ENCODE measurements at regions not wholly inside any gene's neighbourhood (a gene's known extent, or its start where the extent isn't known, plus 50 kb on each side); places are given as distances from the start of the nearest gene placed in this dataset.
A peak's percentile ranks its signal among the peaks of the same experiment; 100 is the strongest.

GRCh38 chr2:176664478-176664877, 395.2 kb downstream of the MTX2 start:
- no peak overlapping the region for H3K4me3 ChIP-seq
- H3K9me3 ChIP-seq: no peaks in the 10 kb centered on the region
- TF ChIP-seq, protein P1, sequence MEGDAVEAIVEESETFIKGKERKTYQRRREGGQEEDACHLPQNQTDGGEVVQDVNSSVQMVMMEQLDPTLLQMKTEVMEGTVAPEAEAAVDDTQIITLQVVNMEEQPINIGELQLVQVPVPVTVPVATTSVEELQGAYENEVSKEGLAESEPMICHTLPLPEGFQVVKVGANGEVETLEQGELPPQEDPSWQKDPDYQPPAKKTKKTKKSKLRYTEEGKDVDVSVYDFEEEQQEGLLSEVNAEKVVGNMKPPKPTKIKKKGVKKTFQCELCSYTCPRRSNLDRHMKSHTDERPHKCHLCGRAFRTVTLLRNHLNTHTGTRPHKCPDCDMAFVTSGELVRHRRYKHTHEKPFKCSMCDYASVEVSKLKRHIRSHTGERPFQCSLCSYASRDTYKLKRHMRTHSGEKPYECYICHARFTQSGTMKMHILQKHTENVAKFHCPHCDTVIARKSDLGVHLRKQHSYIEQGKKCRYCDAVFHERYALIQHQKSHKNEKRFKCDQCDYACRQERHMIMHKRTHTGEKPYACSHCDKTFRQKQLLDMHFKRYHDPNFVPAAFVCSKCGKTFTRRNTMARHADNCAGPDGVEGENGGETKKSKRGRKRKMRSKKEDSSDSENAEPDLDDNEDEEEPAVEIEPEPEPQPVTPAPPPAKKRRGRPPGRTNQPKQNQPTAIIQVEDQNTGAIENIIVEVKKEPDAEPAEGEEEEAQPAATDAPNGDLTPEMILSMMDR (IDR thresholded peaks at IDR 0.05): no peak
- no peak for TF ChIP-seq POLR2A (IDR thresholded peaks at IDR 0.05)
- no peaks in the 10 kb centered on the region for H3K27me3 ChIP-seq
- no peak overlapping the region for H3K27ac ChIP-seq
- intact Hi-C loops (cut with DNase I; ENCODE audit: low total_unique reads): no loop called here
- DNase-seq: no peak
- 84 to 88% methylated on average over 4 of the region's 4 CpGs for WGBS, 2 donors
- H3K4me1 ChIP-seq: peaks cover 10% of the 10 kb centered on the region
- no peaks in the 10 kb centered on the region for H3K36me3 ChIP-seq (ENCODE audit: low read depth, missing control alignments)

DNA sequence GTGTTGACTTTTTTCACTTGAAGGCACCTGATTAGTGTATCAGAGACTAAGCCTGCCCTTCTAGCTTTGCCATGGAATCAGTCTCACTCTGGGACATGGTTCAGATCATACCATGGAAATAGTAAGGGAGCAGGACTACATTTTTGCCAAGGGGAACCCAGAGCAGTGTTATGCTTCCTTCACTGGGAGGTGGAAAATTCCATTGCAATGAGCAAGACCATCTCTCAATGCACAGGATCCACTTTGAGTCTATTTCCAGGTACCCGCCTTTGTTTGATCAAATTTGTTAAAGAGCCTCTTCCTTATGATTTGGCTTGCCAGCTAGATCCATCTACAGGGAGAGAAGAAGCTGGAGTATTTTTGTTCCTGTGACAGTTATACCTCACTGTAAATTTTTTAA, 395.8 kb downstream of the MTX2 start:
- 94 to 100% methylated on average over 1 of the region's 1 CpG for WGBS, 2 donors
- Histone ChIP-seq H3K27me3 (no peaks in the 10 kb centered on the region), H3K4me3 (no peak overlapping the region), H3K36me3 (ENCODE audit: low read depth, missing control alignments) (no peaks in the 10 kb centered on the region), H3K4me1 (peaks cover 12% of the 10 kb centered on the region), H3K9me3 (no peaks in the 10 kb centered on the region), H3K27ac (no peak overlapping the region)
- no peak for DNase-seq
- TF ChIP-seq, protein P1 (IDR thresholded peaks at IDR 0.05): no peak
- TF ChIP-seq POLR2A (IDR thresholded peaks at IDR 0.05): no peak
- intact Hi-C loops (cut with DNase I; ENCODE audit: low total_unique reads): no loop called here

- H3K9me3 ChIP-seq: no peaks in the 10 kb centered on the region
- no peaks in the 10 kb centered on the region for H3K27me3 ChIP-seq
- H3K4me1 ChIP-seq: peaks cover 17% of the 10 kb centered on the region
- DNase-seq: no peak
- H3K4me3 ChIP-seq: no peak overlapping the region
- peak overlapping the region in 1 of 2 donors; percentile 1 for H3K27ac ChIP-seq
- TF ChIP-seq, protein P1 (IDR thresholded peaks at IDR 0.05): no peak
- TF ChIP-seq POLR2A (IDR thresholded peaks at IDR 0.05): no peak
- no peaks in the 10 kb centered on the region for H3K36me3 ChIP-seq (ENCODE audit: low read depth, missing control alignments)
- intact Hi-C loops (cut with DNase I; ENCODE audit: low total_unique reads): no loop called here
These were observed 399.7 kb downstream of the MTX2 start for GRCh38 chr2:176668912-176669311.

- Histone ChIP-seq H3K27me3 (no peaks in the 10 kb centered on the region), H3K4me3 (no peak overlapping the region), H3K36me3 (ENCODE audit: low read depth, missing control alignments) (no peaks in the 10 kb centered on the region), H3K9me3 (no peaks in the 10 kb centered on the region), H3K4me1 (peaks cover 17% of the 10 kb centered on the region), H3K27ac (peak overlapping the region in 1 of 2 donors; percentile 1)
- DNase-seq: no peak
- WGBS, 2 donors: 41 to 51% methylated on average over 5 of the region's 5 CpGs
- TF ChIP-seq POLR2A (IDR thresholded peaks at IDR 0.05): no peak
- TF ChIP-seq, protein P1 (IDR thresholded peaks at IDR 0.05): no peak
- intact Hi-C loops (cut with DNase I; ENCODE audit: low total_unique reads): no loop called here
These were observed 400.3 kb downstream of the MTX2 start for GRCh38 chr2:176669398-176670174.
